HG03108 (cell line): ENCODE measurements at regions not wholly inside any gene's neighbourhood (a gene's known extent, or its start where the extent isn't known, plus 50 kb on each side); places are given as distances from the start of the nearest gene placed in this dataset.

ENCODE experiments used
- ATAC-seq: cut with Tn5 transposase; IDR thresholded peaks from one replicate; pipeline ENCODE4 v1.9.1; 2021; ENCODE audit warnings: moderate library complexity; ENCODE audit not compliant: unreplicated experiment

- ATAC-seq = no peak
These were observed 667.0 kb downstream of the BCL11B start for GRCh38 chr14:98605043-98605442.

- no peak for ATAC-seq
These were observed 665.9 kb downstream of the BCL11B start for GRCh38 chr14:98606041-98606640.

- no peak for ATAC-seq
These were observed 665.2 kb downstream of the BCL11B start for GRCh38 chr14:98606816-98607215.

GRCh38 chr14:98607341-98607910 is 664.6 kb downstream of the BCL11B start:
- no peak for ATAC-seq

GRCh38 chr14:98608071-98609060 is 663.6 kb downstream of the BCL11B start:
- ATAC-seq = no peak

DNA sequence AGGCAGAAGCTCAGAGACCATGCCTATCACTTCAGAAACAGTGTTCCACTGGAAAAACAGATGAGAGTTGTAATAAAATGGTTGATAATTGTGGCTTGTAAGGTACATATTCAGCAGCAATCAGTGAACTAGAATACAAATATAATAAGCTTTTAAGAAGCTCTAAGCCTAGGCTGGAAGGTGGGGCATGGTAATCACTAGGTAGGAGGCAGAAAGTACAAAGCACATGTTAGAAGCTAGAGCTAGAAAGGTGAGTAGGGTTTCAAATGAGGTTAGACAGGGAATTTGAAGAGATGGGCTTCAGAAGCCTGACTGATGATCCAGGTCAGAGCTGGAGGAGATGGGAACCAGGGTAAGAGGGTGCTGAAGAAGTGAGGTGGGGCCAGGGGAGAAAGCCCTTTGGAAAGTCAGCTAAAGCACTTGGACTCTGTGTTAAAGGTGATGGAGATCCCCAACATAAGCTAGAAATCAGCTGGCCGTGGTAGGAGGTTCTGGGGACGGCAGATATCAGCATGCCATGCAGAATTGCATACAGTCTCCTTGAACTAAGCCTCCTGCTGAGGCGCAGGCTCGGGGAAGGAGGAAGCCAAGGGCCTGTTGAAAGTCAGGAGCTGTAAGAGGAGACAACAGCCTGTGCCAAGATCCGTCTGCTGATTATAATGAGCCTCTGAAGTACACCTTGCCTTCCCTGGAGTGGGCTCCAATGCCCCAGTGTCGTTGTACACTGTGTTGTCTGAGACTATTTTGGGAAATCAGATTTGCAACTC is 659.4 kb downstream of the BCL11B start:
- ATAC-seq = no peak

DNA sequence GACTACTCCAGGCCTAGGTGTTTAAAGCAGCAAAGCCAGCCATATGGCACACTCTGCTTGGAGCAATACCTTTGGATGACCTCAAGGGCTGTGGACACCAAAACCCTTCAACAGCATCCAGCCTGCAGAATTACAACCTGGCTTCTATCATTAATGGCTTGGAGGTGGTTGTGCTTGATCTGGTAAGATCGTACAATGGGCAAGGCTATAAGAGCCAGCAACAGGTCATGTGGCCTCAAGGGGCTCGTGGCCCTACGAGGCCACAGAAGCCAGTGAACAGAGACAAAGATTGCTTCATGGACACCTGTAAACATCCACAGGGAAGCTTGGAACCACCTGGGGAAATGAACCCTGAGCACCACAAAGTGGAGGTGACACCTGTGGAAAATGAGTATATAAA is 657.3 kb downstream of the BCL11B start:
- ATAC-seq = no peak

DNA sequence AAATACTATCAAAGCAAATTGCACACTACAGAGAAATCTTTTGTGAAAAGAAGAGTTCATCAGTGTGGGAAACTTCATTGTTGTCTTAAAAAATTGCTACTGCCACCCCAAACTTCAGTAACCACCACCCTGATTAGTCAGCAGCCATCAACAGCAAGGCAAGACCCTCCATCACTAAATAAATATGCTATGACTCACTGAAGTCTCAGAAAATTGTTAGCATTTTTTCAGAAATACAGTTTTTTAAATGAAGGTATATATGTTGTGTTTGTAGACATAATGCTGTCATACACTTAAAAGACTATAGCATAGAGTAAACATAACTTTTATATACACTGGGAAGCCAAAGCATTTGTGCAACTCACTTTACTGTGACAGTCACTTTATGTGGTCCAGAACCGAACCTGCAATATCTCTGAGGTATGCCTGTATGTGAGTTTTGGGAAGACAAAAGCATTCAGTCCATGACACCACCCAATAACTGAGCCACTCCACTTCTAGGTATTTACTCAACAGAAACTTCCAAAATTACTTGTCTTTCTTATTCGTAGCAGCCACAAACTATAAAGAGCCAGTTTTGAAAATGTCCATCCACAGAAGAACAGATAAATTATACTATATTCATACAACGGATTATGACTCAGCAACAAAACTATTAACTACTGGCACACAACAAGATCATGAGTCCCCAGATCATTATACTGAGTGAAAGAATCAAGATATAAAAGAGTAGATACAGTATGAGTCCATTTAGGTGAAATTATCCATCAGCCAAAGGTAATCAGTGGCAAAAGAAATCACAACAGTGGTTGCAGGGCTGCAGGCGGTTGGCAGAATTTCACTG is 649.6 kb downstream of the BCL11B start:
- no peak for ATAC-seq

- ATAC-seq = no peak
These were observed 648.1 kb downstream of the BCL11B start for GRCh38 chr14:98623788-98624415.

GRCh38 chr14:98633380-98633779 is 638.6 kb downstream of the BCL11B start:
- no peak for ATAC-seq

- no peak for ATAC-seq
These were observed 637.8 kb downstream of the BCL11B start for GRCh38 chr14:98634043-98634820.

DNA sequence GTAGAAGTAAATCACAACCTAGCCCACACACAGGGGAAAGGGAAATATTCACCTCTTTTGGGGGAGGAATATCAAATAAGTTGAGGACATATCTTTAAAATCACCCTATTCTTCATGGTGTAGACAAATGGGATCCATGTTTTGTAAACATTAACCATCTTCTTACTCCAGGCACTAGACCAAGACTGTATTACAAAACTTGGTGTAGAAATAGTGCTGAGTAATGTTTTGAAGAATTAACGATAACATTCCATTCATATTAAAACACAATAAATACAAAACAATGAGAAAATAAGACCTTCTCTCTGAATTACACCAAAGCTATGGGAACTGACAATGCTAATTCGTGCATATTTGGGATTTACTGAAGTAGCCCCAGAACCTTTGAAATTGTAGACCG is 633.6 kb downstream of the BCL11B start:
- ATAC-seq = no peak

DNA sequence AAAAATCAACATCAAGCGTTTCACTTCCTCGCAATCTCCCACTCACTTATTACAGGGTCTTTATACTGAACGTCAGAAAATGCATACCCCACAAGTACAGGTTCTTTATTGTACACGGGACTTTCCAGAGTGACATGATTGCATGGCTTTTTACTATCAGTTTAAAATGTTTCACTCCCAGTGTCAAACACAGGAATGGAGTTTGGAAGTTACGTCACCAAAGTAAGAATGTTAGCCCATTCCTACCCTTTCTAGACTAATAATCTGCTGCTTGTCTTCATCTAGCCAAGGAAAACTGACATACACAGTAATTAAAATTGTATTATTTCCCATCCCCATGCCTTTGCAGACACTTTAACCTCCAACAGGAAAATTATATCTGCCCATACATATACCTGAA is 624.2 kb downstream of the BCL11B start:
- ATAC-seq = no peak

DNA sequence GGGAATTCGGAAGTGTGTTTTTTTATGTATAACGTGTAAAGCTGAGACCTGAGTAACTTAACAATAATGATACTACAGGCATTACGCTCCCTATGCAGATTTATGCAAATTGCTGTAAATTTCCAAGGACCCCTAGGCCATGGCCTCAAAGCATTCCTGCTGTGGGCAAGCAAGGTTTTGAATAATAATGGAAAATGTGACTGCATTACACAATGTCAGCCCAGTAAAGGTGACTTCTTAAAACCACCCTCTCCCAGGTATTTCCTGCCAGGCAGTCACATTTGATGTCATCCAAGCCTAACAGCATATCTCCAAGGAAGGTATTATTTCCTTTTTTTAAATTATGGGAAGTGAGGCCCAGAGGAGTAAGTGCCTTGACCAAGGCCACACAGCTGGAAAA is 621.0 kb downstream of the BCL11B start:
- no peak for ATAC-seq

GRCh38 chr14:98665007-98665406 is 607.0 kb downstream of the BCL11B start:
- ATAC-seq = no peak

DNA sequence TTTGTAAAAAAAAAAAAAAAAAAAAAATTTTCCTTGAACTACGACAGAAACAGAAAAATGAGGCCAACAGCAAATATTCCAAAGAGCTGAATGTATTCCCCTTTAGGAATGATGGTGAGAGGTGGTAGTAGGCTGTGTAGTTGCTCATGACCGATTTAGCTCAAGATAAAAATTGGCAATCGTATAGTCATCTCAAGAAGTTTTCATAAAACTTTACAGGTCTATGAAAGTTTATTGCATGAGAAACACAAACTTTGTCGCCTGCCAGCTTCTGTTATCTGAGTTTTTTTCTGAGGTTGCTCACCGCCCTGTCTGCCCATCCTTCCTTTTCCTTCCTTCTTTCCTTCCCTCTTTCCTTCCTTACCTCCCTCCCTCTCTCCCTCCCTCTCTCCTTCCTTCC is 605.5 kb downstream of the BCL11B start:
- ATAC-seq = no peak

DNA sequence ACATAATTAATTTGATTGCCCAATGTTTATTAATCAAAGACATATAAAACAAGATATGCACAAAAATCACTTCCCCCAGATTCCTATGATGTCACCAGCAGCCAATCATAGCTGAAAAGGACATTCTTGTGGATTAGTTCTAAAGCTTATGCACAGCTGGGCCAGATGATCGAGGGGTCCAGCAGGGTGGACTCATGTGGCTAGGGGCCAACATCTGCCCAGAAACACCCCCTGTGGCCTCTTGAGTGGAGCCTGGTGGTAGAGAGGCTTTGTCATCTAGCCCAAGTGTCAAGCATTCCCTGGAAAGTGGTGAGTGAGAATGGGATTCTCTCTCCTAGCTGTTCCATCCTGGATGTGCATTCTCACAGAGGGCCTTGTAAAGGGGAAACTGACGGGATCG is 590.0 kb downstream of the BCL11B start:
- ATAC-seq = no peak

- ATAC-seq = no peak
These were observed 589.3 kb downstream of the BCL11B start for GRCh38 chr14:98682726-98683125.

DNA sequence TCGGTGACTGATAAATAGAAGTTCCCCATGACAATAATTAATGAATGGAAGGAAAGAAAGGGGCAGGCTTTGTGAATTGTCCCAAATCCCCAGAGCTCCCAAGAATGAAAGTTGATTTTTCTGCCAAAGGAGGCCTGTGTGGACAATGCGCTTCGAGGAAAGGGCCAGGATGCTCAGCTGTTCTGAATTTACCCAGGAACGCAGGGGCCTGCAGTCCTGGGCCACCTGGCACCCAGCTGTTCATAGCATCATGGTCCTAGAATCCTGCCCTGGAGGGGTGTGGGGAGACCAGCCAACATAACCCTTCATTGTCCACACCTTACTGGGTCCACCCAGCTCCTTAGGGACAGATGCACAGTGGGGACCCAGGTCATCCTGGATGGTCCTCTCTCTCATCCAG is 587.5 kb downstream of the BCL11B start:
- no peak for ATAC-seq
